ENCODE measurements at regions not wholly inside any gene's neighbourhood (a gene's known extent, or its start where the extent isn't known, plus 50 kb on each side); places are given as distances from the start of the nearest gene placed in this dataset.

DNA sequence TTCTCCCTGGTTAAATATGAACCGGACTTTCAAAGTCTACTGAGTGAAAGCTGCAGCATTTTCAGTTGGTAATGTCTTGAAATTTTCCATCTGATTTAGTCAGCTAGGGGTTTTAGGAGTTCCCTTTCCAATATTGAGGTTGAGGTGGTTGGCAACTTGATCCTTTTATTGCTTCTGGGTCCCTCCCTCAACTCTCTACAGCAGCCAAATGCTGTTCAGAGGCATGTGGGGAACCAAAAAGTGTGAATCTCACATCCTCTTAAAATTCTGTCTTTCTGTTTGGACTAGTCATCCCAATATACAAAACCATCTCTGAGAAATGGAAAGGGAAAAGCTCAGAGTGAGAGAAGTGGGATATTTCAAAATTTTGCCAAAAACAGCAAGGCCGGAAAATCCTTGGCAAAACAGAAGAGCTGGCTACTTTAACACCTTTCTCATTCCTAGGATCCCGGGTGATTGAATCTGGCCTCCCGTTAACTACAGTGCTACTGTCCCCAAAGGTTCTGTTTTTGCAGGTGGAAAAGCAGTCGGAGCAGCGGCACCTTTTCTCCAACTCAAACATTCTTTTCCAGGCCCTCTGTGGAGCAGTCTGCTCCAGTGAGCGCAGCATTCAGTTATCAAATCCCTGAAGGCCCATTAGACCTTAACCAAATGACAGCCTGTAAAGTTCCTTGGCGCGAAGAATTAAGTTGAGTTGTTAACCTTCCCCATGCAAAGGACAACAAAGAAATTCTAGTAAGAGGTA lies 345.9 kb upstream of the NUDT12 start:
- no peak overlapping the region for H3K4me3 ChIP-seq
- TF ChIP-seq, protein P1, sequence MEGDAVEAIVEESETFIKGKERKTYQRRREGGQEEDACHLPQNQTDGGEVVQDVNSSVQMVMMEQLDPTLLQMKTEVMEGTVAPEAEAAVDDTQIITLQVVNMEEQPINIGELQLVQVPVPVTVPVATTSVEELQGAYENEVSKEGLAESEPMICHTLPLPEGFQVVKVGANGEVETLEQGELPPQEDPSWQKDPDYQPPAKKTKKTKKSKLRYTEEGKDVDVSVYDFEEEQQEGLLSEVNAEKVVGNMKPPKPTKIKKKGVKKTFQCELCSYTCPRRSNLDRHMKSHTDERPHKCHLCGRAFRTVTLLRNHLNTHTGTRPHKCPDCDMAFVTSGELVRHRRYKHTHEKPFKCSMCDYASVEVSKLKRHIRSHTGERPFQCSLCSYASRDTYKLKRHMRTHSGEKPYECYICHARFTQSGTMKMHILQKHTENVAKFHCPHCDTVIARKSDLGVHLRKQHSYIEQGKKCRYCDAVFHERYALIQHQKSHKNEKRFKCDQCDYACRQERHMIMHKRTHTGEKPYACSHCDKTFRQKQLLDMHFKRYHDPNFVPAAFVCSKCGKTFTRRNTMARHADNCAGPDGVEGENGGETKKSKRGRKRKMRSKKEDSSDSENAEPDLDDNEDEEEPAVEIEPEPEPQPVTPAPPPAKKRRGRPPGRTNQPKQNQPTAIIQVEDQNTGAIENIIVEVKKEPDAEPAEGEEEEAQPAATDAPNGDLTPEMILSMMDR (IDR thresholded peaks at IDR 0.05), result no peak
- H3K4me1 ChIP-seq, result no peaks in the 10 kb centered on the region
- H3K36me3 ChIP-seq, result no peaks in the 10 kb centered on the region
- no peaks in the 10 kb centered on the region for H3K9me3 ChIP-seq
- H3K27ac ChIP-seq, result no peak overlapping the region
- intact Hi-C loops (cut with DNase I), result no loop called here
- DNase-seq (no peak), ATAC-seq (no peak)
- H3K27me3 ChIP-seq, result no peaks in the 10 kb centered on the region

DNA sequence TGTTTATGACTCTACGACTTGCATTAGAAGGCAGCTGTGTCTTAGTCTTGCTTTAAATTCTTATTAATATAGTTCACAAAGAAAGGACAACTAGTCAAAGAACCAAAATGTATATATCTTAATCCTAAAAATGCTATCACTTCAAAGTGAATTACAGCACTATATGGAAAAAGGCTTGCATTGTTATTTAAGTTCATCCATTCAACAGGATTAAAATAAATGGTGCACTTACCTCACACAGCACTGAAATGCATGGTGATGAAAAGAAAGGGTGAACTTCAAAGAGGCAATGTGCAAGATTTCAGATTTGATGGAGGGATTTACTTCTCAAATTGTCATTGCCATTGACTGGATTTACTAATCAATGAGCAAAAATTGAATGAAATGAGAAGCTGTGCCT lies 344.4 kb upstream of the NUDT12 start:
- DNase-seq, result no peak
- Histone ChIP-seq H3K4me1 (no peaks in the 10 kb centered on the region), H3K27ac (no peak overlapping the region), H3K9me3 (no peaks in the 10 kb centered on the region), H3K27me3 (no peaks in the 10 kb centered on the region), H3K36me3 (no peaks in the 10 kb centered on the region), H3K4me3 (no peak overlapping the region)
- intact Hi-C loops (cut with DNase I), result no loop called here
- TF ChIP-seq, protein P1 (IDR thresholded peaks at IDR 0.05), result no peak
- no peak for ATAC-seq

DNA sequence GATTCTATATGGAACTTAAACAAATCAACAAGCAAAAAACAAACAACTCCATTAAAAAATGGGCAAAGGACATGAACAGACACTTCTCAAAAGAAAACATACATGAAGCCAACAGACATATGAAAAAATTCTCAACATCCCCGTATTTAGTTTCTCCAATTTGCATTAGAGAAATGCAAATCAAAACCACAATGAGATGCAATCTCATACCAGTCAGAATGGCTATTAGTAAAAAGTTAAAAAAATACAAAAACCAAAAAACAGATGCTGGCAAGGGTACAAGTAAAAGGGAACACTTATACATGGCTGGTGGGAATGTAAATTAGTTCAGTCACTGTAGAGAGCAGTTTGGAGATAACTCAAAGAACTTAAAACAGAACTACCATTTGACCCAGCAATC lies 342.1 kb upstream of the NUDT12 start:
- ATAC-seq (no peak), DNase-seq (no peak)
- Histone ChIP-seq H3K9me3 (no peaks in the 10 kb centered on the region), H3K4me3 (no peak overlapping the region), H3K4me1 (no peaks in the 10 kb centered on the region), H3K27ac (no peak overlapping the region), H3K27me3 (no peaks in the 10 kb centered on the region), H3K36me3 (no peaks in the 10 kb centered on the region)
- intact Hi-C loops (cut with DNase I), result no loop called here
- TF ChIP-seq, protein P1 (IDR thresholded peaks at IDR 0.05), result no peak

DNA sequence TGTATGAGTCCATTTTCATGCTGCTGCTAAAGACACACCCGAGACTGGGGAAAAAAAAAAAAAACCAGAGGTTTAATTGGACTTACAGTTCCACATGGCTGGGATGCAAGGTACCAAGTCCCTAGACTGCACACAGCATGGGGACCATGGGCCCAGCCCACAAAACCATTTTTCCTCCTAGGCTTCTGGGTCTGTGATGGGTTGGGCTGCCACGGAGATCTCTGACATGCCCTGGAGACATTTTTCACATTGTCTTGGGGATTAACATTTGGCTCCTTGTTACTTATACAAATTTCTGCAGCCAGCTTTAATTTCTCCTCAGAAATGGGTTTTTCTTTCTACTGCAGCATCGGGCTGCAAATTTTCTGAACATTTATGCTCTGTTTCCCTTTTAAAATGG lies 340.3 kb upstream of the NUDT12 start:
- ATAC-seq, result no peak
- intact Hi-C loops (cut with DNase I), result no loop called here

DNA sequence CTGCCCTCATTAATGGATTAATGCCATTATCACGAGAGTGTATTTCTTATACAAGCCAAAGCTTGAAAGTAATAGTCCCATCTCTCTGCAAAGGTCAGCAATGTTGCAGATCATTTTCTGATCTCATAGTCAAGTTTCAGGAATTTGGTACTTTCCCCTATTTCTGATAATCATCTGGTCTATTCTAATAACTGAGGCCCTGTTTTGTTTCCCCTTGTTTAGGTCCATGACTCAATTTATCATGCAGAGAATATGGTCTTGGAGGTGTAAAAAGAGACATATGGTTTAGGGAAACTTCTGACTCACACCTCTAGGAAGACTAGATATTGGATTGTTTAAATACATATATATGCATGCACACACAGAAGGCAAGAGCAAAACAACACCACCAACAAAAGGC lies 339.3 kb upstream of the NUDT12 start:
- no peak for ATAC-seq
- Histone ChIP-seq H3K27ac (no peak overlapping the region), H3K4me3 (no peak overlapping the region), H3K4me1 (no peaks in the 10 kb centered on the region), H3K36me3 (no peaks in the 10 kb centered on the region), H3K9me3 (no peaks in the 10 kb centered on the region), H3K27me3 (no peaks in the 10 kb centered on the region)
- TF ChIP-seq, protein P1 (IDR thresholded peaks at IDR 0.05), result no peak
- DNase-seq, result no peak
- intact Hi-C loops (cut with DNase I), result no loop called here

More for the DNA sequence above, 340.3 kb upstream of the NUDT12 start:
- Histone ChIP-seq H3K4me3 (no peak overlapping the region), H3K4me1 (no peaks in the 10 kb centered on the region), H3K9me3 (no peaks in the 10 kb centered on the region), H3K27ac (no peak overlapping the region), H3K27me3 (no peaks in the 10 kb centered on the region), H3K36me3 (no peaks in the 10 kb centered on the region)
- TF ChIP-seq, protein P1 (IDR thresholded peaks at IDR 0.05), result no peak
- no peak for DNase-seq

DNA sequence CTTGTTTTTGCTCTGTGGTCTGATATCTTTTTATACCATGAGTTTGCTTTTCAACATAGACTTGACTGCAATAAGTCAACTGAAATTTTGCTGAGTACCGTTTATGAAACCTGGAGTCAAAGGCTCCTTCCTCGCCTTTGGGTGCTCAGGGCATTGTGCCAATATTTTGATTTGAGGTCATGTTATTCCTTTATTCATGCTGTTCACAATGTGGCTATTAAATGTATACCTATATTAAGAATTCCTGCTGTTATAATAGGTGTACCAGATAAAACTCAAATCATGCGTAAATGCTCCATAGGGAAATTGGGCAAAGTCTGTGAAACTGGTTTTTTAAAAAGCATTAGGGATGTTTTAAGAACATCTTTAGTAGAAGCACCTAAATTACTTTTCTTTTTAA lies 334.0 kb upstream of the NUDT12 start:
- TF ChIP-seq, protein P1 (IDR thresholded peaks at IDR 0.05), result no peak
- intact Hi-C loops (cut with DNase I), result no loop called here
- no peaks in the 10 kb centered on the region for H3K4me1 ChIP-seq

More for the DNA sequence above, 334.0 kb upstream of the NUDT12 start:
- H3K4me3 ChIP-seq, result no peak overlapping the region
- DNase-seq, result no peak
- no peak overlapping the region for H3K27ac ChIP-seq
- H3K36me3 ChIP-seq, result no peaks in the 10 kb centered on the region
- no peaks in the 10 kb centered on the region for H3K9me3 ChIP-seq
- H3K27me3 ChIP-seq, result no peaks in the 10 kb centered on the region
- ATAC-seq, result no peak
